Nephron progenitor cell (in vitro differentiated cells): ENCODE measurements at regions not wholly inside any gene's neighbourhood (a gene's known extent, or its start where the extent isn't known, plus 50 kb on each side); places are given as distances from the start of the nearest gene placed in this dataset.

ENCODE experiments used
- DNase-seq: peaks from one replicate; pipeline ENCODE4 v3.0.0; 2021
- H3K27ac Mint-ChIP-seq: 2 replicates; pipeline ENCODE4 v1.8.0; 2021; ENCODE audit warnings: mild to moderate bottlenecking, moderate library complexity, mixed read lengths
- H3K27me3 Mint-ChIP-seq: 2 replicates; pipeline ENCODE4 v1.8.0; 2021; ENCODE audit warnings: mild to moderate bottlenecking, low read depth, mixed read lengths; ENCODE audit not compliant: poor library complexity
- H3K36me3 Mint-ChIP-seq: 2 replicates; pipeline ENCODE4 v1.8.0; 2021; ENCODE audit warnings: low read depth, mixed read lengths
- H3K4me1 Mint-ChIP-seq: 2 replicates; pipeline ENCODE4 v1.8.0; 2021; ENCODE audit warnings: mixed read lengths
- H3K4me3 Mint-ChIP-seq: 2 replicates; pipeline ENCODE4 v1.8.0; 2021; ENCODE audit warnings: mild to moderate bottlenecking, moderate library complexity, mixed read lengths
- H3K9me3 Mint-ChIP-seq: 2 replicates; pipeline ENCODE4 v1.8.0; 2021; ENCODE audit warnings: mild to moderate bottlenecking, moderate library complexity, mixed read lengths
- CTCF ChIP-seq: fragments of 200-600 bp; sonication (generic); IDR thresholded peaks from 2 replicates; pipeline ENCODE4 v1.5.0; 2021; ENCODE audit warnings: antibody characterized with exemption

- Mint-ChIP-seq H3K4me1 (no peaks in the 10 kb centered on the region), H3K27me3 (no peaks in the 10 kb centered on the region), H3K36me3 (no peaks in the 10 kb centered on the region), H3K9me3 (peaks cover 6% of the 10 kb centered on the region), H3K4me3 (no peak overlapping the region), H3K27ac (no peak overlapping the region)
- TF ChIP-seq CTCF: no peak
- DNase-seq: no peak
These were observed 208.8 kb upstream of the ADGRL4 start for GRCh38 chr1:79215311-79215710.

GRCh38 chr1:79207786-79208185 lies 201.3 kb upstream of the ADGRL4 start:
- Mint-ChIP-seq H3K4me1 (no peaks in the 10 kb centered on the region), H3K4me3 (no peak overlapping the region)
- DNase-seq: no peak

GRCh38 chr1:79207331-79207730 lies 200.8 kb upstream of the ADGRL4 start:
- no peaks in the 10 kb centered on the region for H3K4me1 Mint-ChIP-seq
- TF ChIP-seq CTCF: no peak
- no peaks in the 10 kb centered on the region for H3K36me3 Mint-ChIP-seq
- H3K9me3 Mint-ChIP-seq: no peaks in the 10 kb centered on the region
- no peak for DNase-seq
- no peak overlapping the region for H3K27ac Mint-ChIP-seq
- no peaks in the 10 kb centered on the region for H3K27me3 Mint-ChIP-seq
- H3K4me3 Mint-ChIP-seq: no peak overlapping the region

More at GRCh38 chr1:79207786-79208185, 201.3 kb upstream of the ADGRL4 start:
- TF ChIP-seq CTCF: no peak
- Mint-ChIP-seq H3K9me3 (no peaks in the 10 kb centered on the region), H3K27ac (no peak overlapping the region), H3K36me3 (no peaks in the 10 kb centered on the region), H3K27me3 (no peaks in the 10 kb centered on the region)

GRCh38 chr1:79204779-79205479 lies 198.4 kb upstream of the ADGRL4 start:
- no peak for DNase-seq
- H3K36me3 Mint-ChIP-seq: no peaks in the 10 kb centered on the region
- H3K9me3 Mint-ChIP-seq: no peaks in the 10 kb centered on the region
- no peak overlapping the region for H3K4me3 Mint-ChIP-seq
- no peaks in the 10 kb centered on the region for H3K27me3 Mint-ChIP-seq
- TF ChIP-seq CTCF: no peak
- H3K27ac Mint-ChIP-seq: no peak overlapping the region
- H3K4me1 Mint-ChIP-seq: no peaks in the 10 kb centered on the region

GRCh38 chr1:79198832-79199231 lies 192.3 kb upstream of the ADGRL4 start:
- H3K4me1 Mint-ChIP-seq: no peaks in the 10 kb centered on the region
- no peak overlapping the region for H3K4me3 Mint-ChIP-seq
- H3K27me3 Mint-ChIP-seq: peaks cover 3% of the 10 kb centered on the region
- no peaks in the 10 kb centered on the region for H3K36me3 Mint-ChIP-seq
- DNase-seq: no peak
- no peak for TF ChIP-seq CTCF
- no peaks in the 10 kb centered on the region for H3K9me3 Mint-ChIP-seq
- no peak overlapping the region for H3K27ac Mint-ChIP-seq

GRCh38 chr1:79197421-79197820 lies 190.9 kb upstream of the ADGRL4 start:
- DNase-seq: no peak
- no peaks in the 10 kb centered on the region for H3K9me3 Mint-ChIP-seq
- no peaks in the 10 kb centered on the region for H3K4me1 Mint-ChIP-seq
- H3K4me3 Mint-ChIP-seq: no peak overlapping the region
- no peak overlapping the region for H3K27ac Mint-ChIP-seq
- TF ChIP-seq CTCF: peak; percentile 19
- H3K27me3 Mint-ChIP-seq: peaks cover 3% of the 10 kb centered on the region
- H3K36me3 Mint-ChIP-seq: no peaks in the 10 kb centered on the region
